ENCODE measurements at regions not wholly inside any gene's neighbourhood (a gene's known extent, or its start where the extent isn't known, plus 50 kb on each side); places are given as distances from the start of the nearest gene placed in this dataset.

- no peak for TF ChIP-seq ZNF274 (IDR thresholded peaks at IDR 0.05; ENCODE audit: low read depth, low read length)
- TF ChIP-seq YY1 (IDR thresholded peaks at IDR 0.05; ENCODE audit: insufficient read depth, insufficient read length), result no peak
These were observed 388.4 kb upstream of the HS3ST1 start for GRCh38 chr4:11817088-11817487.

Data from NT2/D1 (cell line).